ENCODE measurements at regions not wholly inside any gene's neighbourhood (a gene's known extent, or its start where the extent isn't known, plus 50 kb on each side); places are given as distances from the start of the nearest gene placed in this dataset.

DNA sequence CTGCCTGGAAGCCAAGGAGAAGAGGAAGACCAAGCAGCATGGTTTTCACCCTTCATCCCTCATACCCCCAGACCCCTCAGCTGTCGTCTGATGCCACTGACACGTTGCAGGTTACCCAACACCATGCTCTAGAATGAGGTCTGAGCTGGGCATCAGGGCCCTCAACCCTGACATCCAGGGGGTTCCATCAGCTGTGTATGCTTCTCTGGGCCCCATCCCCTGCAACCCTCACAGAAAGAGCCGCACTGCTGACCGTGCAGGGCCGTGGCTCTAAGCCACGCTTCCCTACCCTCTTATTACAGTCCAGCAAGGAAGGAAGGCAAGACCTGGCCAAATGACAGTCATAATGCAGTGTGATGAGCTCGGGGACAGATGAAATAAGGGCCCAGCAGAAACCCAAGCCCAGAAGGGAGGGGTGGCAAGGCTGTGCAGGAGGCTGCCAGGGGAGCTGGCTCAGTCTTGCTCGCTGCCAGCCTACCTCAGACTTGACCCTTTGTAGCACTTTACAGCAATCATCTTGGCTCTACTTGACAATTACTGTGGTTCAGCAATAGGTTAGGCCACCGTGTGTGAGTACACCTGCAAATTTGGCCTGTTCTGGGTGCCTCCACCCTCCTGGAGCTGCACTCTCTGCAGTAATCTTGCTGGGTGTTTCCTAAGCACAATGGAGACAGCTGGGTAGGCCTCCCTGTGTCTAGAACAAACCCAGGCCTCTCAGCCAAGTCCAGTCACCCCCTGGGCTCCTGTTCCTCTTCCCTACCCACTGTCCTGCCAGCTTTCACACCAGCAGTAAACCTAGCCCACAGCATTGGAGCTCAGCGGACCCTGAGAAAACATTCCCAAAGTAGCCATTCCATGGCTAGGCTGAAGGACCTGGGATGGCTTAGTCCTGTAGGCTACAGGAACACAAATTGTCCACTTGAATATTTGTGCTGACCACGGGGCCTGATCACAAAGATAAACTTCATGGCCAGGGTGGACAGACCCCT lies 115.3 kb upstream of the NEO1 start:
- intact Hi-C loops (cut with micrococcal nuclease): no loop called here
- ChIA-PET POLR2A (no interaction called here), CTCF (no interaction called here)
- no peaks in the 10 kb centered on the region for H3K9me3 Mint-ChIP-seq
- TF ChIP-seq, protein P1, sequence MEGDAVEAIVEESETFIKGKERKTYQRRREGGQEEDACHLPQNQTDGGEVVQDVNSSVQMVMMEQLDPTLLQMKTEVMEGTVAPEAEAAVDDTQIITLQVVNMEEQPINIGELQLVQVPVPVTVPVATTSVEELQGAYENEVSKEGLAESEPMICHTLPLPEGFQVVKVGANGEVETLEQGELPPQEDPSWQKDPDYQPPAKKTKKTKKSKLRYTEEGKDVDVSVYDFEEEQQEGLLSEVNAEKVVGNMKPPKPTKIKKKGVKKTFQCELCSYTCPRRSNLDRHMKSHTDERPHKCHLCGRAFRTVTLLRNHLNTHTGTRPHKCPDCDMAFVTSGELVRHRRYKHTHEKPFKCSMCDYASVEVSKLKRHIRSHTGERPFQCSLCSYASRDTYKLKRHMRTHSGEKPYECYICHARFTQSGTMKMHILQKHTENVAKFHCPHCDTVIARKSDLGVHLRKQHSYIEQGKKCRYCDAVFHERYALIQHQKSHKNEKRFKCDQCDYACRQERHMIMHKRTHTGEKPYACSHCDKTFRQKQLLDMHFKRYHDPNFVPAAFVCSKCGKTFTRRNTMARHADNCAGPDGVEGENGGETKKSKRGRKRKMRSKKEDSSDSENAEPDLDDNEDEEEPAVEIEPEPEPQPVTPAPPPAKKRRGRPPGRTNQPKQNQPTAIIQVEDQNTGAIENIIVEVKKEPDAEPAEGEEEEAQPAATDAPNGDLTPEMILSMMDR (IDR thresholded peaks at IDR 0.05): no peak
- no peaks in the 10 kb centered on the region for H3K4me1 Mint-ChIP-seq
- ATAC-seq (ENCODE audit: low read depth) (no peak), DNase-seq (no peak)
- no peak overlapping the region for H3K4me3 Mint-ChIP-seq
- H3K27ac Mint-ChIP-seq: no peak overlapping the region
- H3K36me3 Mint-ChIP-seq (ENCODE audit: low read depth): no peaks in the 10 kb centered on the region
- peaks cover 25% of the 10 kb centered on the region for H3K27me3 Mint-ChIP-seq

DNA sequence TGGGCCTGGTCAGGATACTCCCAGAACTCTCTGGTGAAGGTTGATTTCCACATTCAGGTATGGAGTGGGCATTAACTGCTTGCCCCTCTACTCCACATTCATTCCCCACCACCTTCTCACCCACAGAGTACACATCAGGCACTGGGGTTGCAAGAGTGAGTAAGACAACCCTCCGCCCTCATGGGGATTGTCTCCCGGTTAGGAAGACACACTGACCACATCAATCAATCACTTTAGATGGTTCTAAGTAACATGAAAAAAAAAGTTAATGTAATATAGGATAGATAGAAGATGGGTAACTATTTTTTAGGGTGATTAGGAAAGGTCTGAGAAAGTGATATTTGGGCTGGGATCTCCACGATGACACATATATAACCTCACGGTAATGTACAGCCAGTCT lies 116.0 kb upstream of the NEO1 start:
- Mint-ChIP-seq H3K9me3 (no peaks in the 10 kb centered on the region), H3K27ac (no peak overlapping the region), H3K4me1 (no peaks in the 10 kb centered on the region), H3K36me3 (ENCODE audit: low read depth) (no peaks in the 10 kb centered on the region), H3K27me3 (peaks cover 31% of the 10 kb centered on the region), H3K4me3 (no peak overlapping the region)
- no peak for ATAC-seq (ENCODE audit: low read depth)
- TF ChIP-seq, protein P1 (IDR thresholded peaks at IDR 0.05): no peak
- ChIA-PET CTCF (no interaction called here), POLR2A (no interaction called here)
- no peak for DNase-seq
- intact Hi-C loops (cut with micrococcal nuclease): no loop called here

DNA sequence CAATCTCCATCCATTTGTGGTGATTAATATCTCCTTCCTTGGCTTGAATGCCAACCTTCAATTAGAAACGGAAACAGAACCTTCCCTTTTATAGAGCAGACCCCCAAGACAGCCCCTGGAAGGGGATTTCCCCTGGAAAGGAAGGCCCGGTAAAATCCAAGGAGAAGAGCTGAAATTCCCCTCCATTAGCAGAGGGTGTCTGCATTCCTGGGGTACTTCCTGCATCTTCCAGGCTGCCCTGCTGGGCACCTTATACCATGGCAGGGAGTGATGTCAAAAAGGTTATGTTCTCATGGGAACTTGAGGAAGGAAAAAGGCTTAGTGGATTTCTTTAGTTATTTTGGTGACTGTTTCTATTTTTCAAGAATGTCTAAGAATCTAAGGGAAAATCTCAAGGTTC lies 116.7 kb upstream of the NEO1 start:
- H3K4me1 Mint-ChIP-seq: no peaks in the 10 kb centered on the region
- intact Hi-C loops (cut with micrococcal nuclease): no loop called here
- H3K9me3 Mint-ChIP-seq: no peaks in the 10 kb centered on the region
- no peaks in the 10 kb centered on the region for H3K36me3 Mint-ChIP-seq (ENCODE audit: low read depth)
- ChIA-PET POLR2A (no interaction called here), CTCF (no interaction called here)
- DNase-seq (no peak), ATAC-seq (ENCODE audit: low read depth) (no peak)
- H3K27me3 Mint-ChIP-seq: peaks cover 28% of the 10 kb centered on the region
- H3K27ac Mint-ChIP-seq: no peak overlapping the region
- H3K4me3 Mint-ChIP-seq: no peak overlapping the region
- TF ChIP-seq, protein P1 (IDR thresholded peaks at IDR 0.05): no peak

DNA sequence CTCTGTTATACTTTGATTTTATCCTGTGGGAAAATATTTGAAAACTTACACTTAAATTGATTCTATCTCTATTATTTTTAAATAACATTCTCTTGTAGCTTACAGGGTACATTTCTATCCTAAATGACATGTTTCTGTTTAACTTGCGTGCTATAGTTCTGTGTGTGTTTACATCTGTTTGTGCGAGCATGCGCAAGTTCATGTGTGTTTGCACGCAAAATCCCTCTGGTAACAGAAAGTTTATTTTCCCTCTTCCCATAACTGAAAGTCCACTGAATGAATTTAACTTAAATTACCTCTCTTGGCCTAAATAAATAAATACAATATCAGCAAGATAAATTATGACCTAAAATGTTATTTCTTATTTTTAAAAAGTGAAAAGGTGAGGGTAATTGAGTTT lies 117.3 kb upstream of the NEO1 start:
- Mint-ChIP-seq H3K36me3 (ENCODE audit: low read depth) (no peaks in the 10 kb centered on the region), H3K9me3 (no peaks in the 10 kb centered on the region), H3K27me3 (peaks cover 28% of the 10 kb centered on the region), H3K4me3 (no peak overlapping the region), H3K27ac (no peak overlapping the region), H3K4me1 (no peaks in the 10 kb centered on the region)
- POLR2A ChIA-PET: no interaction called here
- ATAC-seq (ENCODE audit: low read depth) (no peak), DNase-seq (no peak)
- TF ChIP-seq, protein P1 (IDR thresholded peaks at IDR 0.05): no peak
- intact Hi-C loops (cut with micrococcal nuclease): no loop called here
- CTCF ChIA-PET: no interaction called here

DNA sequence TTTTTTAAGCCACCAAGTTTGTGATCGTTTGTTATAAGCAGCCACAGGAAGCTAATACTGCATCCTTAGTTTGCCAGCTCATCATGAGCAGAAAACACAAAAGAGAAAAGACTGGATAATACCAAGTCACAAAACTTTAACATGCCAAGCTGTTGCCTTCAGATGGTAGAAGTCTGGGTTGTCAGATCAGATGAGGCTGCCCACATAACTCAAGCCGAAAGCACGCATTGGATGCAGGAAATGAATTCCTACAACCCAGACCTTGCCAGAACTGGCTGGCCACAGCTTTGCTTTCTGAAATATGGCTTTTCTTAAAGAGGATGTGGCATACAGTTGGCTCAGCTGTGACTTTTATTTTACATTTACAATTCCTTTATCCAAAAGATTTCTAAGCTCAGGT lies 118.3 kb upstream of the NEO1 start:
- no peak overlapping the region for H3K27ac Mint-ChIP-seq
- H3K9me3 Mint-ChIP-seq: no peaks in the 10 kb centered on the region
- no peak overlapping the region for H3K4me3 Mint-ChIP-seq
- TF ChIP-seq, protein P1 (IDR thresholded peaks at IDR 0.05): no peak
- DNase-seq: no peak
- H3K36me3 Mint-ChIP-seq (ENCODE audit: low read depth): no peaks in the 10 kb centered on the region
- intact Hi-C loops (cut with micrococcal nuclease): no loop called here
- ATAC-seq (ENCODE audit: low read depth): no peak
- peaks cover 30% of the 10 kb centered on the region for H3K27me3 Mint-ChIP-seq
- no peaks in the 10 kb centered on the region for H3K4me1 Mint-ChIP-seq
- CTCF ChIA-PET: no interaction called here
- POLR2A ChIA-PET: no interaction called here
